Stimulated activated naive CD4-positive, alpha-beta T cell treated with Interleukin-2 at 50 U/mL for 16 hours (primary cell): ENCODE measurements at regions not wholly inside any gene's neighbourhood (a gene's known extent, or its start where the extent isn't known, plus 50 kb on each side); places are given as distances from the start of the nearest gene placed in this dataset.

ENCODE experiments used
- DNase-seq: peaks from one replicate; lab custom pipeline; 2025; lab: John Stamatoyannopoulos, UW

DNA sequence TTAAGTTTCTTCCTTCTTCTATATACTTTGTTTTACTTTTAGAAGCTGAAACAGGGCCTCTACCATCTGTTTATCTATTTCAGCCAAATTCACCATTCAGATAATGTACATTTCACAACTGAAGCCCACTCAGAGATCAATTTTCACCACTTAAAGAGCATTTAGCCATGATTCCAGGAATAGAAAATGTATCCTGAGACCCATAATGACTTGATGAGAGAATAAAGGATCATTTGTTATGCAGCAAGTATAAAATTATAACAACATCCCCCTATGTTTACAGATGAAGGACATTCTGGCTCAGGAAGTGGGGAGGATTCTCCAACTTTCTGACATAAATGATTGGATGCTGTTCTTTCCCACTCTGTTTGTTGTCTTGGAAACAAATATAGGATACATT lies 962.1 kb upstream of the EEF2KMT start:
- no peak for DNase-seq

DNA sequence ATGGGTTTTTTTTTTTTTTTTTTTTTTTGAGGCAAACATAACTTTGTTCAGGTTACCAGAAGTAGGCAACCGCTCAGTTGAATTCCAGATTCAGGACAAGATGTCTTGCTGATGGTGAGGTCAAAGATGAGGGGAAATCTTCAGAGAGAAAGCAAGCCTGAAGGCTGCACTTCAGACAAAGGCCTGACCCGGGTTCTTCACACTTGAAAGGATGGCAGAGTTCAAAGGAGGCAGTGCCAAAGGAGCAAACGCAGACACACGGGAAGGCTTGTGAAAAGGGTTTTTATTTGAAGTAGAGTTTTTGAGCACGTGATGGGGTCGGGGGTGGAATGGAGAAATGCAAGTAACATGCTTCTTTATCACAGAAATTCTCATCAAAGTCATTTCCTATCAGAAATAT lies 960.2 kb upstream of the EEF2KMT start:
- DNase-seq = no peak

- DNase-seq = no peak
Measured at GRCh38 chr16:6048017-6048416, 950.4 kb upstream of the EEF2KMT start.

GRCh38 chr16:6047325-6047724 lies 949.7 kb upstream of the EEF2KMT start:
- DNase-seq = no peak

GRCh38 chr16:6038941-6039645 lies 941.5 kb upstream of the EEF2KMT start:
- DNase-seq = no peak

- DNase-seq = no peak
Measured at GRCh38 chr16:6035161-6035560, 937.6 kb upstream of the EEF2KMT start.

DNA sequence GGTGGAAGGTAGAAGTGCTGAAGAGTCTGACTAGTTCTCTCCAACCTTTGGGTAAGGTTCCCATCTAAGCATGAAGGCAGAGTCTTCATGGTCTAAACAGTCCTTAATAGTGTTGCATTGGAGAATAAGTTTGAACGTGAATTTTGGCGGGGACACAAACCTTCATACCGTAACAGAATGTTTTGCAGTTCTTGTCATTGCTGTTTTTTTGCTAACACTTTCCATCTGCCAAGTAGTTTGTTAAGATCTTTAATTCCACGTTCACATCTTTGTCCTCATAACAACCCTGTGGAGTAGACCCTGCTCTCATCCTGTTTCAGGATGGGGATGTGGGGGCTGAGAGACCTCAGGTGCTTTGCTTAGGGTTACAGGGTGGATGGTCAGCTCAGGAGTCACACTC lies 936.9 kb upstream of the EEF2KMT start:
- DNase-seq = no peak

DNA sequence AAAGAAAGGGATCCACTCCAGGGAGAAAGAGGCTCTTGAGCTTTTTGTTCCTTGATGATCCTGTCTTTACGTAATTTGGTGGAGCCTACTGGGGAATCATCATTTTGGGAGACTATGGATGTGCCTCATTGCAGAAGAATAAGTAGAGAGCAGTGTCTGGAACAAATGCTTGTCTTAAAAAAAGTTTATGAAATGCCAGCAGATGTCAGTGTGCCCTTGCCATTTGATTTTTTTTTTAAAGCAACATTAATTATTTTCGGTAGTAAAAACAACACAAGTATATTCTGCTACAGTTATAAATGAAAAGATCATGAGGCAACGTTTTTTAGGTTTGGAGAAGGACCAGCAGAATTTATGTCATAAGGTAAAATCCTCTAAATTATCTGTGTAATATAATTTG lies 934.8 kb upstream of the EEF2KMT start:
- no peak for DNase-seq

DNA sequence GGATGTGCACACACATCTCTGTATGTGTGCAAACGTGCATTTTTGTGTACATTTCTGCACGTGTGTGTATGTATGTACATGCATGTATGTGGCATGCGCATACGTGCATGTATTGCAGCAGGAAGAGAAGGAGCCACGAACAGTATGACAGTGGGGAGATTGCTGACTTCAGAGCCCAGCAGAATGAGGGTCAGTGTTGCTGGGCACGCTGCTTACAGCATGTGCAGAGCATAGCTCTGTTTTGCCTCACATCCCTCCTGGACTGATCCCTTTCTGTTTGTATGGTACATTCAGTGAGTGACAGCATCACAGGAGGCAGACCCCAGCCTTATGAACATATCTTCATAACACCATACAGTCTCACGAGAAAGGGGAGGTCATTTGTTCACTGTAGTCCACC lies 934.0 kb upstream of the EEF2KMT start:
- no peak for DNase-seq

DNA sequence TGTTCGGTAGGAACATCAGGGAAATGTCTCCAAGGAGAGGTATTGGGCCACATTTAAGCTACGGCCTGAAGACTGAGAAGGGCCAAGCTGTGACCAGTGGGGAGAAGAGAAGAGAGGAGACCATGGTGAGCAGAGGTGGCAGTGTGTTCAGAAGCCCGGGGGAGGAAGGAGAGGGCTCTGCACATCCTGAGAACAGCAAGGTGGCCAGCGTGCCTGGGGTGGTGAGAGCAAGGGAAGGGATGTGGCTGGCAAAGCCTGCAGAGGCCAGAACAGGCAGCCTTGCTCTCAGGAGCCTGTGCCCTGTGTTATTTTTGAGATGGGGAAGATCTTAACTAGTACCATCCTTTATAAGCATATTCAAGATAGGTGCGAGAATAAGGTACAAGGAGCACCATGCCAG lies 933.5 kb upstream of the EEF2KMT start:
- no peak for DNase-seq

DNA sequence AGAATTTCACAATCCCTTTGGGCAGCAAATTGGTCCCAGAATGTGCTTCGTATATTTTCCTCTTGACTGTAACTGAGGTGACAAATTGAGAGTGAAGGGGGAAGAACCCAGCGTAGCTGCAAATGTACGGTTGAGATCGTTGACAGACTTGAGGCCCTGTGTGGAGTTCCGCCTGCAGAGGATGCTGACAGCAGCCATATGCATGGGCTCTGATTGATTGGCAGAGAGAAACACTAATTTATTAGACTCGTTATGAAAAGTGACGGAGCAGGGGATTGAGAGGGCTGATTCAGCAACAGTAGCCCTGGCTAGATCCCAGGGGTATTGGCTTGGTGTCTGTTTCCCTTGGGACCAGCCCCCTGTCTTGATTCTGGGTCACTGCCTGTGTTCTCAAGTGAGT lies 930.1 kb upstream of the EEF2KMT start:
- no peak for DNase-seq

DNA sequence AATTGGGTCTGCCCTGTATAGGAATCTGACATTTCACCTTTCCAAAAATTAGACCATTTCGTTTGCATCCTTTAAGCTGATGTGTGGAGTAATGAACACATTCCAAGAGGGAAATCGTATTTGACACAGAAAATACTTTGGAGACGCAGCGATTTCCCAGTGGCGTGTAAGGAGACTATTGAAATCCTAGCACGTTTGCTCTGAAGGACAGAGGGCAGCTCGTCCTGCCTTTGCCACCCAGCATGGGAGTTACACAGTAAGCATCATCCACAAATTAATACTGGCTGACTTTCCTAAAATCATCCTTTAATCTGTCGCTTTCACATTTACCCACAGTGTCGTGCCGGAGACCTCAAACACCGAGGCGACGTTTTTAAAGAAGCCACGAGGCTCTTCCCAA lies 925.9 kb upstream of the EEF2KMT start:
- DNase-seq = no peak

DNA sequence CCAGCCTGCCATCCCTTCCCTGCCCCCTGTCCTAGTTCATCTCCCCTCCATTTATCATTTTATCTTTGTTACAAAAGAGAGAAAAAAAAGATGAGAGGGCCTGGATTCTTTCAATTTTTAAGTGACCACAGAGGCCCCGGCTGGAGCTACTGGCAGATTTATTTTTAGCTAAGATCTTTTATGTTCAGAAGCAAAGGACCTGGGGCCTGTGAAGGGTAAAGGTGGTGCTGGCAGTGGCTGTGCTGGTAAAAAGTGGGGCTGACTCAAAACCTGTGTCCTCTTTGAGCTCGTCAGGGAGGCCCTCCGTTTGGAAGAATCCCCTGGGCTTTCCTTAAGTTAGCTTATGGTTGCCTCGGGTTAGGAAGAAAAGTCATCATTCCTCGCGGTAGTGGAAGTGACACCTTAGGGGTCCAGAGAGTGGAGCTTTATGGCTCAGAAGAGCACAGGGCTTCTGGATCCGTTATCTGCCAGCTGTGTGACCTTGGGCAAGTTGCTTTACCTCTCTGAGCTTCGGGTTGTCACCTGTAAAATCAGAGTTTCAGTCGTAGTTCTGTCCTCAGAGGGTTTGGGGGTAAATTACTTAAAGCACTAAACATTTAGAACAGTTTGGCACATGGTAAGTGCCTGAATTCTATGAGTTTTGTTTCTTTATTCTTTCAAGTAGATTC lies 923.8 kb upstream of the EEF2KMT start:
- DNase-seq = no peak

DNA sequence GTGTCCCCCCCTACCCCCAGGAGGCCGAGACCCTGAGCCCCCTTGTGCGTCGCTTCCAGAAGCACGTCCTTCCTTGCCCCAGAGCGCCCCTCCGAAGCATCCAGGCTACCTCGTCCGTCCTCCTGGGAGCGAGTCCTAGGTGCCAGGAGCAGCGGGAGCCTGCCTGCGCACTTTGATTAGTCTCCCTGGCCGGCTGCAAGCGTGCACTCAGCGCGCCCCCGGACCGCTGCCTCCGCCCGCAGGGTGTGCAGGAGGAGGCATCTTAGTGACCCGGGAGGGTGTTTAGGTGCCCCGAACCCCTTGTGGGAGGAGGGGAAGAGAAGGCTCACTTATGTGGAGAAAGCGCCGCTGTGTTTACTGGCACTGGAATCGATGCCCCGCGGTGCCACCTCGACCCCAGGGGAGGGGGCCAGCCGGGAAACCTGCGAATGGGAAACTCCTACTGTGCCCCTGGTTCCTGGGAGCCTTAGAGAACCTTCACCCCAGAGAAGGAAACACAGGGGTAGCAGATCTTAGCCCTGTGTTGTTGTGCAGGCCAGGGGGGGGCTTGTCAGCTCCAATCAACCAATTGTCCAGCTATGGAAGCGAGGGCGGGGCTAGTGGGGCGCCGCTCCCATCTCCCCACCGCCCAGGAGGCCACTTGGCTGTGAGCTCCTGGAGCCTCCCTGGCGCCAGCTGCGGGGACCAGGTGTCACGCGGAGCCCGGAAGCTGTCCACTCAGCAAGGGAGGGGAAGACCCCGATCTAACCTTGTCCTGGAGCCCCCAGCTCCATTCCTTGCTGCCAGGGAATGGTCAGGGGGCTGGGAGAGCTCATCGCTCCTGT lies 922.8 kb upstream of the EEF2KMT start:
- no peak for DNase-seq

DNA sequence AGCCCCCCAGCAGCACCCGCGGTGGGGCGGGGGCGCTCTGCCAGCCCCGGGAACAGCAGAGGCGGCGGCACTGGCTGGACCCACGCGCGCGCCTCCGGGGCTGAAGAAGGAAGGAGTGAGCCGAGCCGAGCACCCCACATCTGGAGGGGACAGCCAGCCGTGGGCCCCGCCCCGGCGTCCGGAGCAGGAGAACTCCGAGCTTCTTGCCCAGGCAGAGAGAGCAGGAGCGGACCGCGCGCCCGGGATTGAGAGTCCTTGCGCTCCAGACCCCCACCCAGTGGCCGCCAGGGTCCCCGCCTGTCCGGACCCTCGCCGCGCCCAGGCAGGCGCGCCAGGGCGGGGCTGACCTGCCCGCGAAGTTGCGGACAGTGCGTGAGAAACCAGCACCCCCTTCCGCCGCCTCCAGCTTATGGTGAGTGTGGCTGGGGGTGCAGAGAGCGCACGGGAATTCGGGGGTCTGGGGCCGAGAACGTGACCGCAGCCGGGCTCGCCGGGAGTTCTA lies 921.9 kb upstream of the EEF2KMT start:
- DNase-seq = no peak

DNA sequence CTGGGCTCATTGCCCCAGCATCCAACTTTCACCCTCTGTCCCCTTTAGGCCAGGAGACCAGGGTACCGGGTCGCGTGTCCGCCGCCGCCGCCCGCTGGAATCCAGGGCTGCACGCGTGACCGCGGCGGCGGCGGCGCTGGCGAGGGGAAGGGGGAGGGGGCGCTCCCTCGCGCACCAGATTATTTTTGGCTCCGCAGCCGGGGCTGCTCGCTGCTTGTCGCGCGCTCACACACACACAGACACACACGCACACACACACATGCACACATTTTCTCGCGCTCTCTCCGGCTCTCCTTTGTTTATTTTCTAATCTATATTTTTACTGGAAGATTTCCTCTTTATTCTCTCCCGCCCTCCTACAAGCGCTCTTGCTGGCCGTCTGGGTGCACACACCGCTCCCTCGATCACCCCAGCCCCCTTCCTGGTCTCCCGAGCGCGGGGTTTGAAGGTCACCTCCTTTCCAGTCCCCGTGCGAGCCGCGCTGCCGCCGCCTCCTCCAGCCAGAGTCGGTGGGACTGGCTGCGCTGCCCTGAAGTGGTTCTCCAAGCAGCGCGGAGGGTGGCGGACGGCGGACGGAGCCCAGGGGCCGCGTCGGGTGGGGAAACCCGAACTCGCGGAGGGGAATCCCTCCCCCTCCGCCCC lies 921.4 kb upstream of the EEF2KMT start:
- DNase-seq = no peak

GRCh38 chr16:6016530-6017184 lies 919.1 kb upstream of the EEF2KMT start:
- no peak for DNase-seq

GRCh38 chr16:6012716-6013115 lies 915.1 kb upstream of the EEF2KMT start:
- DNase-seq = no peak

- DNase-seq = no peak
Measured at GRCh38 chr16:6009151-6009550, 911.6 kb upstream of the EEF2KMT start.

DNA sequence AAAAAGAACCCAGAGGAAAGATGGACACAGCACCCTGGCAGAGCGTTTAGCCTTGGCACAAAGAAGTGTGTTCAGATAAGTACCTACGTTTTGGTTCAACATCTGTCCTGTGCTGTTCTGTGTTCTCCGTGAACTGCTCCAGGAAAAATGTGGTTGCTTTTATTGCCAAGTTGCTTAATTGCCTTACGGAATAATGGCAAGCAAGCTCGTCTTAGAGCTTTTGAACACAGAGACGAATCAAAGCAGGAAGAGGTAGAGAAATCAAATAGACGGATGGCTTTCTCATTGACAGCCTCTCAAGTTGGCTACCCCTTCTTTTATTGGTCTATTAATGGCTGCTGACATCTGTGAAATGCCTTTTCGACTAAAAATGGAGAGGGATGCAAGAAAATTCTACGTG lies 911.1 kb upstream of the EEF2KMT start:
- no peak for DNase-seq

GRCh38 chr16:5993356-5993755 lies 895.8 kb upstream of the EEF2KMT start:
- no peak for DNase-seq

DNA sequence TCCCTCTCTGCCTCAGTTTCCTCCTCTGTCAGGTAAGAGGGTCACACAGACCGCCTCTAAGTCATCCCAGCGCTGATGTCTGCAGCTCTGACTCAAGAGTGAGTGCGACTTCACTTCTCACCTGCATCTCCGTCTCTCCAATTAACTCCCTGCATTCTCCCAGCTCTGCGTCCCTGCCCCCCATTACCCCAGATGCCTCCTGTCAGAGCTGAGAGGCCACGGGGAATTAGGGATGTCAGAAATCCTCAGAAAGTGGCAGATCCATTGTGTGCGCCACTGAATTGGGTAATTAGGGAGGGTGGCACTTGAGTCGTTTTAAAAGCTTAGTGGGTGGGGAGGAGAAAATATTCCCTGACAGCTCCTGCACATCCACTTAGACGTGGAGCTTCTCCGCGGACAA lies 885.4 kb upstream of the EEF2KMT start:
- DNase-seq = no peak
